ENCODE measurements at regions not wholly inside any gene's neighbourhood (a gene's known extent, or its start where the extent isn't known, plus 50 kb on each side); places are given as distances from the start of the nearest gene placed in this dataset.
"Not testable (repeated sequence)": the region's sequence is repeated elsewhere in the genome, so short reads cannot be mapped to it uniquely, and the experiment has no call there.

DNA sequence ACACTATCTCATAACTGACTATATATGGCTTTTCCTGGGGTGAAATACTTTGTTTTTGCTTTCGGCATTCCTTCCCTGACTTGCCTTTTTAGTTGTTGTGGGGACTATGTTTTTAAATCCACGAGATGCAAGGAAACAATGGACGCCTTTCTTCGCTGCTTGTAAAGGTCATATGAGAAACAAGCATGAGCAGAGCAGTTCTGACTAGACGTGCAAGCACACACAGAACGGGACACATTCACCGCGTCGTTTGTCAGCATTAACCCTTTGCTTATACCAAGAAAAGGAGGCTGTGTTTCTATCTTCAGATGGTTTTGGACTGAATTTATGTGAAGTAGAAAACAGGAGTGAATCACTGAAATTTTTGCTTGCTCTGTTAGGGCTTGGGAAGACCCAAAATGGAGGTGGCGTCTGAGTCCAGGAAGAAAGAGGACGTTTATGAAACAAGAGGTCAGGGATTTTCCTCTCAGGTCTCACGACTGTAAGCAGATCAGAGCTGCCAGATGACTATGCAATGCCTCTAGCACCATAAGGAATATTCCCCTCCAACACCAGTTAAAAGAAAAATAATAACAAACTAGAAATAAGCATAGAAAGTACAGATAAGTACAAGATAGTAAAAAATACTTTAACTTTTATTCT is 358.9 kb downstream of the DLEU7 start:
- no peak for DNase-seq (ENCODE audit: low read depth in 2 of 2)

DNA sequence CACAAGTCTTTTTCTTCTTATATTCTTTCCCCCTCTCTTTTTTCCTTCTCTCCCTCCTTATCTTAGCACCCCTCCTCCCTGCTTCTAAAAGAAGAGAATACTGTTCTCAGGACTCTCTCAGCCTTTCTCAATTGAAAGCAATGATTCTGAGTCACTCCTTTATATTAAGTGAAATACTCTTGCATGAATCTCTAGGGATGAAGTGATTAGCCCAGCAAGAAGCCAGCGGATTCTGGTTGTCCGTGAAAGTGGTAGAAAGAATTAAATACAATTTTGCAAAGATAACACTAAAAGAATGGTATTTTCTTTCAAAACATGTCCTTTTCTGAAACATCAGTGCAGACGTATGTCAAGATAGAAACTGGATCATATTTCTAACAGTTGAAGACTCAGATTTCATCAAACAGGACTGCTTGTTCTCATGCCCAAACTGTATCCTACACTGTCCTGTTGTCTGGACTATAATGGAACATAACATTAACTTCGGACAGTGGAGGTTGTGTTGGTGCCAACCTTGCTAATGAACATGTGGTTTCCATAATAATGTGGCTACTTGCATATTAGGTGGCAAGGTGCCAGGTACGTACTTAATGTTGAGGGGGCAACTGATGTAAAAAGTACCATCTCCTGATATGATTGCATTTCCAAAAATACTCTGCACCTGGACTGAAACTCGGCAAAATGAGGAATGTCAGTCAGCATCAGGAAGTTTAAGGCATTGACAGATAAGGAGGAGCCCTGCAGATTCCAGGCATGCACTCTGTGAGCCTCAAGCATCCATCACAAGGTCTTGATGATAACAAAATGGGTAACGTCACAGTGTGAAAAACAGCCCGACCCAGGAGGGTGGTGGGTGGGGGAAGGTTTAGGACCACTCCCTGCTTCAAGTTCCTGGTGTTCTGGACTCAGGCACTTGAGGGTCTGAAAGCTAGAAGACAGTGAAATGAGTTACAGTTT is 357.2 kb downstream of the DLEU7 start:
- no peak for DNase-seq (ENCODE audit: low read depth in 2 of 2)

DNA sequence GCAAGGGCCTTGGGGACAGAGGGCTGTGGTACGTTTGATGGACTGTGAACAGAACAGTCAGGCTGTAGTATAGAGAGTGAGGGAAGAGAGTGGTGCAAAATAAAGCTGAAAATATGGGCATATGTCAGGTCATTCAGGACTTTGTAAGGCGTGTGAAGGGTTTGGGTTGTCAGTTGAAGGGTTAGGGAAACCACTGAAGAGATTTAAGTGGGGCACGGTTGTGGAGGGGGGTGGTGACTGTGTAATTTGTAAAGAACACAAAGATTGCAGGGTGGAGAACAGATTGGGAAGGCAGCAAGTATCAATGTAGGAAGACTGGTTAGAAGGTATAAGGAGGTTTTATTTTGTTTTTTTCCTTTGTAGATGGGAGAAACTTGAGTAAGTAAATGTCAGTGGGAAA is 349.8 kb downstream of the DLEU7 start:
- no peak for DNase-seq (ENCODE audit: low read depth in 2 of 2)

DNA sequence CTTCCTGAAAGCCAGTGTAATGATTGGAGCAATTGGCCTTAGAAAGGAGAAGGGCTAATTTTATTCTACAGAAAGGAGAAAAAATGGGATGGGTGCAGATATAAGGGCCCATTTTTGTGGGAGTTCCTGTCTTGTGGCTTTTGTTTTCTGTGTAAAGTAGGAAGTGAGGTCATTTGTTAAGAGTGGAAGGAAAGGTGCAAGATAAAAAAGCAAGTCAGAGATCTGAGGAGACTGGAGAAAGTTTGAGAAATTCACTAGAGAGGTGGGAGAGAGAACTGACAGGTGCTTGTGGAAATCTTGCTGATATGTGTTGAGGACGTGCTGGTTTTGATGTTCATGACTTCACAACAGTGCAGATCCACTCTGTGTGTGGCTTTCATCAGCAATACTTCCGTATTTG is 349.4 kb downstream of the DLEU7 start:
- no peak for DNase-seq (ENCODE audit: low read depth in 2 of 2)

DNA sequence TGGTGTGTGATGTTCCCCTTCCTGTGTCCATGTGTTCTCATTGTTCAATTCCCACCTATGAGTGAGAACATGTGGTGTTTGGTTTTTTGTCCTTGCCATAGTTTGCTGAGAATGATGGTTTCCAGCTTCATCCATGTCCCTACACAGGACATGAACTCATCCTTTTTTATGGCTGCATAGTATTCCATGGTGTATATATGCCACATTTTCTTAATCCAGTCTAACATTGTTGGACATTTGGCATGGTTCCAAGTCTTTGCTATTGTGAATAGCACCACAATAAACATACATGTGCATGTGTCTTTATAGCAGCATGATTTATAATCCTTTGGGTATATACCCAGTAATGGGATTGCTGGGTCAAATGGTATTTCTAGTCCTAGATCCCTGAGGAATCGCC is 340.3 kb downstream of the DLEU7 start:
- not testable (repeated sequence) for DNase-seq (ENCODE audit: low read depth in 2 of 2)

DNA sequence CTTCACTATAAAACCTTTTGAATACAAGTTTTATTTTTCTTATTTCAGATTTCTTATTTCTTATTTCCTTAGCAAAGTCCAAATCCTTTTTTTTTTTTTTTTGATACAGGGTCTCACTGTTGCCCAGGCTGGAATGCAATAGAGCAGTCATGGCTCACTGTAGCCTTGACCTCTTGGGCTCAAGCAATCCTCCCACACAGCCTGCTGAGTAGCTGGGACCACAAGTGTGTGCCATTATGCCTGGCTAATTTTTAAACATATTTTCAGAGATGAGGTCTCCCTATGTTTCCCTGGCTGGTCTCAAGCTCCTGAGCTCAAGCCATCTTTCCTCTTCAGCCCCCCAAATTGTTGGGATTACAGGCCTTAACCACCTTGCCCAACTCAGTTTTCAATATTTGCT is 334.3 kb downstream of the DLEU7 start:
- DNase-seq (ENCODE audit: low read depth in 2 of 2), result no peak

DNA sequence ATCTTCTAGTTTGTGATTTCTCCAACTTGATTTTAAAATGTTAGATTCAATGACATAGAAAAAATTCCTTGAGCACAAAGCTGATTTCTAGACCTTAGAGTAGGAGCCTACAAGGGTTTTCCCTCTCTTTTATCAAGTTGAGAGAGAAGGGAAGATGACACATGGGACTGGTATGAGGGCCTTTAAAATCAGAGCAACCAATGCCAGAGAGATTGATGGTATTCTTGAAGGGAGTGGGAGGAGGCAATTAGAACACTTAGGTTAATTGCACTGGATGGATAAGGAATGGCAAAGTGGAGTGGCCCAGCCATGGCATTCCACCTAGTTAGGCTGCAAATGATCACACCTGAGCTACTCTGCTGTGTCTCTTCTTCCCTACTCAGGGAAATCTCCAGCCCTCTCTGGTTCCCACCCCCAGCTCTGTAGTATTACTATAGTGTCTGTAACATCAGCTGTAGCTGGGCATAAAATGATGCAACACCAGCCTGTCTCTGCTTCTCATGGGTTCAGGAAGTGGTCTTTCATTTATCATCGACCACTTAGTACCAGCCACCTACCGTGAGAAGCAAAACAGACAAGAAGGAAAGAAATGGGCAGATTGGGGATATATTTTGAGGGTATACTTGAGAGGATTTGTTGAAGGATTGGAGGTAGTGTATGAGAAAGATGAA is 333.6 kb downstream of the DLEU7 start:
- no peak for DNase-seq (ENCODE audit: low read depth in 2 of 2)

DNA sequence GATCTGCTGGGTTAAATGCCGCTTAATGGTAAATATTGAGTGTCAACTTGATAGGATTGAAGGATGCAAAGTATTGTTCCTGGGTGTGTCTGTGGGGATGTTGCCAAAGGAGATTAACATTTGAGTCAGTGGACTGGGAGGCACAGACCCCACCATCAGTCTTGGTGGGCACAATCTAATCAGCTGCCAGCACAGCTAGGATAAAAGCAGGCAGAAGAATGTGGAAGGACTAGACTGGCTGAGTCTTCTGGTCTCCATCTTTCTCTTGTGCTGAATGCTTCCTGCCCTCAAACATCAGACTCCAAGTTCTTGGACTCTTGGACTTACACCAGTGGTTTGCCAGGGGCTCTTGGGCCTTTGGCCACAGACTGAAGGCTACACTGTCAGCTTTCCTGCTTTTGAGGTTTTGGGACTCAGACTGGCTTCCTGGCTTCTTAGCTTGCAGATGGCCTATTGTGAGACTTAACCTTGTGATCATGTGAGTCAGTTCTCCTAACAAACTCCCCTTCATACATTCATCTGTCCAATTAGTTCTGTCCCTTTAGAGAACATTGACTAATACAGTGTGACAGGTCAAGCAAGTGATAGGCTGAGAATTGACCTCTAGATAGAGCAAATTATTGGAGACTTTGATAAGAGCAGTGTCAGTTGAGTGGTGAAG is 332.5 kb downstream of the DLEU7 start:
- DNase-seq (ENCODE audit: low read depth in 2 of 2), result not testable (repeated sequence)

DNA sequence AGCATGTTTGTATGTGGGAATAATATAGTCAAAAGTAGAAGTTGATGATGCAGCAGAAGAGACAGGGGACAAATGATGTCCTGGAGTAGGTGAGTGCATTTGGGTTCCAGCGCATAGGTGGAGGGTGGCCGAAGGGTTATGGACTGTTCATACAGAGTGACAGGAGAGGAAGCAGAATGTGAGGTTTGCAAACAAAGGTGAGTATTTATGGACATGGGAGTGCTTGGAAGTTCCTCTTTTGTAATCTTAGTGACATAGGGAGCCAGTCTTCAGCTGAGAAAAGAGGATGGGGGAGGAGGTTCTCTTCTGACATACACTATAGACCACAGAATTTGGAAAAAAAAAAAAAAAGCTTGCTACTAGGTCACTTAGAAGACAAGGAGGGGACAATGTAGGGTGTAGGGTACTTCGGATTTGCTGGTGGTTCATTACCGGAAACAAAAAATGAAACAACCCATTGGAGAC is 331.6 kb downstream of the DLEU7 start:
- DNase-seq (ENCODE audit: low read depth in 2 of 2), result no peak

DNA sequence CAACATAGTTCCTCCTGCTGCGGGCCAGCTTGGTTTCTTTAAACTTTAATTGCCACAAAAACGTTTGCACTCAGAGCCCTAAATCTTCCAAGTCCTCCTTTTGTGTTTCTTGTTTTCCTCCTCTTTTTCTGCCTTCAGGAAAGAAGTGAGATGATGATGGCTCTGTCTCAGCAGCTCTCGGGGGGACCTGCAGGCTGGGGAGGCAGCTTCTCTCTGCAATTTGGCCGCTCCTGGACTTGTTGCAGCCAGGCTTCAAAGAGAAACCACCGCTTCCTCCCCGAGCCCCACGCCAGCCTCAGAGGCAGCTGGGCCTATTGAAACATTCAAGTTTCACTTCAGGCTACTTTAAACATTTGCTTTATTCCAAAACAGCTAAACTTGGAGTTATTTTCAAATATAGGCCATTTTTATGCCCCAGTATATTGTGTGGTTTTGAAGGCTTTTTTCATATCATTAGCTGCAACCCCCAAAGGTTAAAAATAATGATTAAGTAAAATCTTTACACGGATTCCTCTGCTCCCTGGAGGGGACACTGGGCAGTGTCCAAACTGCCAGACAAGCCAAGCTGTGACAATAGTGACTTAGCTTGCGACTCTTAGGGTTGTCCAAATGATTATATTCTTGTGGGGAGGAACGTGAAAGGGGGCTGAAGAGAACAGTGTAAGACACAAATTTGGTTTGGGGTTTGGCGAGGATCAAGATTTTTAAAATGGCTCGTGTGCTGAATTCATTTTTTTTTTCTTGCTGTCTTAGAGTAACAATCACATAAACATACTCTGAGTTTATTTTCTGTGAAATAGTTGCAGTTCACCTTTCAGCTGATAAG is 330.8 kb downstream of the DLEU7 start:
- DNase-seq (ENCODE audit: low read depth in 2 of 2), result peak in 1 of 2 donors; percentile 12

DNA sequence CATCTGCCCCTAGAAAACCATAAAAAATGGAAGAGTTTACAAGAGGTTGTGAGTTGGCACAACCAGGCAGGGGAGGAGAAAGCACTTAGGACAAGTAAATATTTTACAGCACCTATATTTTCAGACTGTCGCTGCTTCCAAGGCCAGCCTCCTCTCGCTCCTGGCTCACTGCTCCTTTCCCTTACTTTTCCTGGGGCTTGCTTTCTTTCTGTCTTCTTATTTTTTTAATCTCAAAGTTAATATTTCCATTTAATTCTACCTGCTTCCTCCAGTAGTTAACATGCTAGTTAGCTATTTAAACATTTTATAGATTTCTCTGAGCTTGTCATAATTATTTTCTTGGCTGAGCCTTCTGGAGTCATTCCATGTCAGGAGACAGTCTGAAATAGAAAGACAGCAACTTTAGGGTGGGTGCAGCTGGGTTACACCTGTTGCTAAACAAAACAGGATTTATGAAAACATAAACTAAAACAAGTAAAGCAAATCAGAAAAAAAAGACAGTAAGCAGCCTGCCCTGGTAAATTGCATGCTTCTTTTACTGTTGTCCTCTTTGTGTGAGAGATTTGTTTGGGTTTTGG is 330.1 kb downstream of the DLEU7 start:
- DNase-seq (ENCODE audit: low read depth in 2 of 2), result no peak

DNA sequence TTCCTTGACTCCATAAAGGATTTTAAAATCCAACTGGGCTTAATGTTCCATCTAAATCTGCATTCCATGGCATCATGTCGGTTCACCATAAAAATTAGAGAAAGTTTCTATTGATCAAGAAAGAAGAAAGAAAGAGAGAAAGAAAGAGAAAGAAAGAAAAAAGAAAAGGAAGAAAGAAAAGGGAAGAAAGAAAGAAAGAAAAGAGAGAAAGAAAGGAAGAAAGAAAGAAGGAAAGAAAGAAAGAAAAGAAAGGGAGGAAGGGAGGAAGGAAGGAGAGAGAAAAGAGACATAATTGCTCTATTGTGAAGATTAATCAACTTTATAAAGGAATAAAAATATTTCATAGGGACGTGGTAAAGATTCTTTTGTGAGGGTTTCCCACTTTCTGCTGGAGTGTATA is 329.2 kb downstream of the DLEU7 start:
- DNase-seq (ENCODE audit: low read depth in 2 of 2), result no peak

DNA sequence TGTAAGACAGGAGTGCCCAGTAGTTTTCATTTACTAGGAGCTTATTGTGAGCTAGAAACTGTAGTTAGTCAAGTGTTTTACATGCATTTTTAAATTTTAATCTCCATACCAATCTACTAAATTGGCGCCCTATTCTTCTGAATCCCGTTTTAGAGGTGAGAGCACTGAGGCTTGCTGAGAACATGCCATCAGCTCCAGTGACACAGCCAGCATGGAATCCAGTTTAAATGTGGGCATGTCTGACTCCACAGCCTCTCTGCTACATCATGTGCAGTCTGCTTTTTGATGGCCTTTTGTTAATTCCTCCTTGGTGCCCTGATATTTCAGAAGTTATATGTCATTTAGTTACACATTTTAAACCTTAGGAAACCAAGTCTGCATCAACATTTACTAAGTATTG is 325.4 kb downstream of the DLEU7 start:
- no peak for DNase-seq (ENCODE audit: low read depth in 2 of 2)

DNA sequence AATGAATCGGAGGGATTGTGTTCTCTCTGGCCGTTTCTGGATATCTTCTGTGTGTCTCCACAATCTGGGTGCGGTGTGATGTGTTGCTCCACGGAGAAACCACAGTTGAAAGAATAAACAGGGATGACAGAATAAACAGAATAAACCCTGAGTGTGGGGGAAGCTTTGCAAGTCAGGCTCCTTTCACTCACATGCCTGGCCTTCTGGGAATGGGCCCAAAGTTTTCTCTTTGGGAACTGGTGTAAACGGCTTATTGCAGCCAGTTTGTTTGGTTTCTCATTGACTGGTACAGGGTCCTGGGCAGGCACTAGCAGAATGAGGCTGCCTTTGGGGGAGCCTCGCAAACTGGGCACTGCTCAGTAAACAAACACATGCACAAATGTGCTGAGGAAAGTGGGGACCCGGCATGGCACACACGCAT is 324.7 kb downstream of the DLEU7 start:
- no peak for DNase-seq (ENCODE audit: low read depth in 2 of 2)

DNA sequence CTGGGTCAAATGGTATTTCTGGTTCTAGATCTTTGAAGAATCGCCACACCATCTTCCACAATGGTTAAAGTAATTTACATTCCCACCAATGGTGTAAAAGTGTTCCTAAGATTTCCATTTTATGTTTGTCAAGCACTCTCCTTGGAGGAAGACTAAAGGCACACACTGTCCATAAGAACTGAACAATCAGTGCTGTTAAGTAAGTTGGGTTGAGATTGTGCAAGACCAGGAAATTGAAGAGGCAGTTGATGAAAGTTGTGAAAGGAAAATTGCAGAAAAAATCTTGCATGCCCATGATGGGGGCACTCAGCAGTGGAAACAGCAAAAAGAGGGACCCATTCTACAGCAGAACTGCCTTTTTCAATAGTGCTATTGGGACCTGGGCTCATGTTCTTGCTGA is 323.6 kb downstream of the DLEU7 start:
- DNase-seq (ENCODE audit: low read depth in 2 of 2), result no peak

DNA sequence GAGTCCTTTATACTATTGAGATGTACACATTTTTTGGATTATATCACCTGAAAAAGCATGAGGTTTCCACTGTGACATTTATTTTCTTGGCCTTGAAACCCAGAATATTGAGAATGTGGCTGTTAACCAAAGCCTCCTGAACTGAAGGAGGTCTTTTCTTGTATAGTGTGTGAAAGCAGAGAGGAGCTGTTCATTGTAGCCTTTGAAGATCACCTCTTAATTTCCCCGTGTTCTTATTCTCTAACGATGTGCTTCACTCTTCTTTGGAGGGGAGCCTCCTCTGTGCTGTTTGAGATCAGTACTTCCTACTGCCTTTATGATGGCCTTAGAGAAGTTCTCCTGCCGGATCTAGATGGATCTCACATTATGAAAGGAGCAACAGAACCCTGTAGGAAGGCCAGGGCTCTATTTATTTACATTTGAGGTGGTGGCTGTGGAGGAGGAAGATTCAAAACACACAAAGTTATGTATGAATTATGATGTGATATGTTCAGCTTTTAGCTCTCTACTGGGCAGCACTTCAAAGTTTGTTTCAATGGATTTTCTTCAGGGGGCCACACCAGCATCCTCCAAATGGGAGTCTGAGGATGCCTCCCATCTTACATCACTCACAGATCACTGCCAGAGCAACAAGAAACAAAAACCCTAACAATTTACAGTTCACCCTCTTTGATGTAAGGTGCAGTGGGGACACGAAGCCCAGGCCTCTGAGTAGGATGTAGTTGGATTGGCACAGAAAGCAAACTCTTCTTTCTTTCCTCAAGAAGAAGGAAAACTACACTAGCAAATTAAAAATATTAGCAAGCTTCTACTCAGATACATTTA is 322.3 kb downstream of the DLEU7 start:
- no peak for DNase-seq (ENCODE audit: low read depth in 2 of 2)

DNA sequence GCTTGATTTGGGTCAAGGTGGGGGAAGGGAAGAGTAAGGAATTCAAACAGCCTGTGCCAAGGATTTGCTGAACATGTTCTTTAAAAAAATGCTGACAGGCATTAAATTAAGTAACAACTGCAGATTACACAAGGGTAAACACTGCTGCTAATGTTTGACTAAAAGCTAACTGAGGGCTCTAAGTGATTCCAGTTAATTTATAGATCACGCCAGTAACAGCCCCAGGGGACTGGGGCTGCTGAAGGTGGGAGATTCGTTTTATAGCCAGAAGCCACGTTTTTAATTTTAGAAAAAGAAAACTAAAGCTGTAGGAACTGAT is 321.7 kb downstream of the DLEU7 start:
- DNase-seq (ENCODE audit: low read depth in 2 of 2), result no peak

DNA sequence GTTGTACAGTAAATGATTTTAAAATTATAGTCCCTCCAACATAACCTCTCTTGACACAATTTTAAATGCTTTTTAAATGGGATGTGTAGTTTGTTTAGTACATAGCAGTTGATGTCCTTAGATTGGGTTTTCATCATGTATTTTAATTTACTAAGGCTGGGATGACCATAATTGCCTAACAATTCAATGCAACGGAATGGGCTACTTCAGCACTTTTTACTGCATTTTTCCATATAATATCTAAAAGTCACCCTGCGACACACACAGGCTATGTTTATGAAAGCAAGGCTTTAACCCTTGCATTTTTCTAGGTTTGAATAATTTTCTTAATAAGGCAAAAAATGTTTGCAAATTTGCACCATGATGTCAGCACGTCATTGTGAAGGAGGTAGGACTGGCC is 321.0 kb downstream of the DLEU7 start:
- no peak for DNase-seq (ENCODE audit: low read depth in 2 of 2)

DNA sequence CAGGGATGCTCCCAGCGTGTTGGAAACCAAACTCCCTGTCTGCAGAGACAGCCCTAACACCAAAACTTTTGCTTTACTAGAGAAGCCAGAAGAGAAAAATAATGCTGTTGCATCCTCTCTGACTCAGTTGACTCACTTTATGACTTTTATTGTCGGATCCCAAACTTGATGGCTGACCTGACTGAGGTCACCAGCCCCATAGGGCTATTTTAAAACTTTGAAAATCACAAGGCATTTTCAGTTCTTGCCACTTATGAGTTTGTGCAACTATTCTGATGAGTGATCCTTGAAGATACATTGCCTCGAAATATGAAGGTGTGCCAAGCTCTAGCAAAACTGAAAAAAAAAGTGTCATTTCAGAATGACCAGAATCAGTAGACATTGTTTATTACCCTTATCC is 320.2 kb downstream of the DLEU7 start:
- no peak for DNase-seq (ENCODE audit: low read depth in 2 of 2)

DNA sequence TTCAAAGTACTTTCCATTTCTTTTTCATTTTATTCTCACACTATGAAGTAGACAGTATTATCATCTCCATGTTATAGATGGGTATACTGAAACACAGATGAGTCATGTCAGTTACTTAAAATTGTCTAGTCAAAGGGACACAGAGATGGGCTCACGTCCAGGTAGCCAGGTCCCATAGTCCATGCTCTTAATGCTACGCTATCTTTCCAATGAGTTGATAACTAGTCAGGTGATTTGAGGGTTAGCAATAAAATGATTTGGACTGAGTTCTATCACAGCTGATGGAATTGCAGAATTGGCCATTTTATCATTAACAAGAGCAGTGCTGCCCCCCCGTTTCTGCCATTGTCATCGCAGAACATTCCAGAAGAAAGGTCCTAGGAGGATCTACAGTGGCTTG is 318.9 kb downstream of the DLEU7 start:
- DNase-seq (ENCODE audit: low read depth in 2 of 2), result no peak
